K562 (cell line): ENCODE measurements at regions not wholly inside any gene's neighbourhood (a gene's known extent, or its start where the extent isn't known, plus 50 kb on each side); places are given as distances from the start of the nearest gene placed in this dataset.

Experiments used
- ATAC-seq: fragments of 200-7000 bp; cut with Tn5 transposase; 3 replicates; pipeline ENCODE4 v1.9.1; 2020; ENCODE audit warnings: moderate library complexity
- BruUV-seq: library from RNA; stranded (reverse); fragments of 400-500 nt; replicated peaks from 2 replicates; lab custom pipeline; 2021; lab: Mats Ljungman, UMichigan
- CTCF ChIA-PET: fragments of 300-600 bp; formaldehyde crosslinking; extraction: SDS; loops from one replicate; lab custom pipeline; 2021; ENCODE audit warnings: low intra/inter-chr PET ratio; lab: Yijun Ruan, JAX
- POLR2A ChIA-PET: fragments of 300-600, 350-650 bp; sonication (Branson Sonifier 250); formaldehyde crosslinking; extraction: SDS; loops from one replicate; lab custom pipeline; 2021; ENCODE audit warnings: antibody characterized with exemption, inconsistent platforms; lab: Yijun Ruan, JAX
- DNase-seq, 4 experiments: peaks; one replicate each; pipeline versions ENCODE4 v3.0.0 to v3.0.0-alpha.2; 2011 to 2018; ENCODE audit warnings: low spot score in 3 of 4, mixed read lengths in 3 of 4; ENCODE audit errors: extremely low read depth in 1 of 4
- FAIRE-seq: peaks from 2 replicates; lab custom pipeline; 2011; peaks lifted over from hg19 to GRCh38; lab: Jason Lieb, UNC
- H2AFZ ChIP-seq: 2 replicates; pipeline ENCODE4 v1.6.0; 2011; ENCODE audit warnings: low read depth, low read length, control low read depth, inconsistent platforms
- H3K27ac ChIP-seq: fragments of 200-600 bp; 3 replicates; pipeline ENCODE4 v1.8.0; 2011; ENCODE audit warnings: low read depth, mild to moderate bottlenecking, control low read depth, inconsistent platforms, low read length, moderate library complexity, mixed read lengths; ENCODE audit errors: extremely low read depth
- H3K27me3 ChIP-seq, 2 experiments: fragments of 300-600 bp in 1 of 2; 2 replicates in 1 of 2; 3 replicates in 1 of 2; pipeline versions ENCODE4 v1.6.0 to v1.8.0; 2011; ENCODE audit warnings: inconsistent platforms in 2 of 2, low read length in 2 of 2, mild to moderate bottlenecking in 1 of 2, mixed read lengths in 1 of 2, moderate library complexity in 1 of 2; ENCODE audit not compliant: control insufficient read depth in 2 of 2, insufficient read depth in 2 of 2
- H3K36me3 ChIP-seq: fragments of 300-600 bp; 3 replicates; pipeline ENCODE4 v1.8.0; 2011; ENCODE audit warnings: mild to moderate bottlenecking, low read length, inconsistent platforms; ENCODE audit not compliant: control insufficient read depth, insufficient read depth
- H3K4me1 ChIP-seq, 2 experiments: fragments of 200-600 bp in 1 of 2; replicated peaks in 1 of 2; 2 replicates in 1 of 2; 3 replicates in 1 of 2; pipeline versions ENCODE4 v1.5.1 to v1.8.0; 2011; ENCODE audit warnings: inconsistent platforms in 2 of 2, low read length in 2 of 2, mild to moderate bottlenecking in 1 of 2, mixed read lengths in 1 of 2, moderate library complexity in 1 of 2; ENCODE audit not compliant: control insufficient read depth in 2 of 2, insufficient read depth in 2 of 2
- H3K4me2 ChIP-seq: 2 replicates; pipeline ENCODE4 v1.6.1; 2011; ENCODE audit warnings: low read length, control low read depth, inconsistent platforms, mixed read lengths; ENCODE audit not compliant: insufficient read depth
- H3K4me3 ChIP-seq: fragments of 200-600 bp; sonication (generic), shearing (Covaris generic); 2 replicates; pipeline ENCODE4 v1.5.1; 2016; ENCODE audit warnings: control low read depth, inconsistent platforms
- H3K79me2 ChIP-seq: fragments of 200-600 bp; 3 replicates; pipeline ENCODE4 v1.8.0; 2011; ENCODE audit warnings: low read length, inconsistent platforms; ENCODE audit not compliant: control insufficient read depth, insufficient read depth
- H3K9ac ChIP-seq, 2 experiments: 2 replicates each; pipeline versions ENCODE4 v1.6.0 to v1.6.1; 2011; ENCODE audit warnings: low read depth in 2 of 2, low read length in 2 of 2, control low read depth in 1 of 2, inconsistent platforms in 1 of 2, mild to moderate bottlenecking in 1 of 2, mixed read lengths in 1 of 2; ENCODE audit not compliant: insufficient read depth in 1 of 2
- H3K9me1 ChIP-seq: one replicate; pipeline ENCODE4 v1.6.0; 2011; ENCODE audit warnings: inconsistent platforms, mild to moderate bottlenecking, low read length, moderate library complexity; ENCODE audit not compliant: control insufficient read depth, insufficient read depth
- H3K9me3 ChIP-seq: replicated peaks from 2 replicates; pipeline ENCODE4 v1.5.1; 2011; ENCODE audit warnings: low read depth, low read length, inconsistent platforms; ENCODE audit not compliant: control insufficient read depth, insufficient read depth
- H4K20me1 ChIP-seq: replicated peaks from 2 replicates; pipeline ENCODE4 v1.6.1; 2011; ENCODE audit warnings: low read length, inconsistent platforms, mixed read lengths; ENCODE audit not compliant: control insufficient read depth, insufficient read depth
- KAT7 ChIP-seq: sonication (generic); formaldehyde crosslinking; IDR thresholded peaks from 2 replicates; pipeline ENCODE4 v1.8.0; 2022; ENCODE audit warnings: missing genetic modification reagents, mild to moderate bottlenecking, borderline replicate concordance
- PHB ChIP-seq: fragments of 250-450 bp; sonication (Bioruptor Pico); IDR thresholded peaks from 2 replicates; pipeline ENCODE4 v1.5.0; 2021
- ZNF561 ChIP-seq: fragments of 450-650 bp; formaldehyde crosslinking; conservative IDR thresholded peaks from 2 replicates; pipeline ENCODE4 v1.4.0; 2020; ENCODE audit warnings: mild to moderate bottlenecking, moderate library complexity
- WGBS: fragments of 100-300 bp; shearing (Covaris generic); methylation state at CpG from one replicate; pipeline ENCODE4 v1.1.6; 2016; ENCODE audit warnings: low coverage, mixed read lengths; ENCODE audit not compliant: insufficient coverage; ENCODE audit errors: missing lambda C conversion rate; 5-methylcytosine and 5-hydroxymethylcytosine counted together
- in situ Hi-C: fragments of 300-500 bp; cut with MboI; formaldehyde crosslinking; loops from 4 replicates; pipeline ENCODE4 v1.15.0; 2018; ENCODE audit warnings: inconsistent platforms, mixed read lengths
- intact Hi-C: fragments of 100-400 bp; cut with micrococcal nuclease; formaldehyde crosslinking; loops from 2 replicates; pipeline ENCODE4 v1.14.2; 2022
- TF ChIP-seq, protein P1 (sequence below): IDR thresholded peaks from 3 replicates; pipeline ENCODE4 v1.6.1; 2011; ENCODE audit warnings: borderline replicate concordance, mild to moderate bottlenecking, moderate library complexity; ENCODE audit not compliant: insufficient read length; ENCODE audit errors: extremely low read depth
- TF ChIP-seq, protein P2 (sequence below): fragments of 250-450 bp; sonication (Bioruptor Pico); IDR thresholded peaks from 2 replicates; pipeline ENCODE4 v1.4.0; 2020; ENCODE audit warnings: mild to moderate bottlenecking, moderate library complexity, borderline replicate concordance

DNA sequence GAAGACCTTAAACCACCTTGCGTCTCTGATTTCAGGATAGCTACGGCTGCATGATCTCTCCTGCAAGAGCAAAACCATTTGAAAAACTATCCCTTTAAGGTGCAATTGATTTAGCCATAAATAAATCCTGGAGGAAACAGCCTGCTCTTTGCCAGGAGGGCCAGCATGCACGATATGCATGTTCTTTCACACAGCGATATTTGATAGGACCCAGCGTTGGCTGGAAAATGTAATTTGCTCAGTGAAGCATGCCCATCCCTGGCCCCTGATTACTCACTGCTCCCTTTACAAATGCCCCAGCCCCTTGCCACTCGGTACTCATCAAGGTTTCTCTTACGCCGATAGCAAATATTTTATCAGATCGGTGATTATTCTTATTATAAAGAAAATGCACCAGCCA lies 315.4 kb downstream of the CDH2 start (continued):
- TF ChIP-seq ZNF561 (CRISPR knock-in tag) (no peak), KAT7 (CRISPR knock-in tag) (no peak), PHB (CRISPR knock-in tag) (no peak)
- TF ChIP-seq, protein P1, sequence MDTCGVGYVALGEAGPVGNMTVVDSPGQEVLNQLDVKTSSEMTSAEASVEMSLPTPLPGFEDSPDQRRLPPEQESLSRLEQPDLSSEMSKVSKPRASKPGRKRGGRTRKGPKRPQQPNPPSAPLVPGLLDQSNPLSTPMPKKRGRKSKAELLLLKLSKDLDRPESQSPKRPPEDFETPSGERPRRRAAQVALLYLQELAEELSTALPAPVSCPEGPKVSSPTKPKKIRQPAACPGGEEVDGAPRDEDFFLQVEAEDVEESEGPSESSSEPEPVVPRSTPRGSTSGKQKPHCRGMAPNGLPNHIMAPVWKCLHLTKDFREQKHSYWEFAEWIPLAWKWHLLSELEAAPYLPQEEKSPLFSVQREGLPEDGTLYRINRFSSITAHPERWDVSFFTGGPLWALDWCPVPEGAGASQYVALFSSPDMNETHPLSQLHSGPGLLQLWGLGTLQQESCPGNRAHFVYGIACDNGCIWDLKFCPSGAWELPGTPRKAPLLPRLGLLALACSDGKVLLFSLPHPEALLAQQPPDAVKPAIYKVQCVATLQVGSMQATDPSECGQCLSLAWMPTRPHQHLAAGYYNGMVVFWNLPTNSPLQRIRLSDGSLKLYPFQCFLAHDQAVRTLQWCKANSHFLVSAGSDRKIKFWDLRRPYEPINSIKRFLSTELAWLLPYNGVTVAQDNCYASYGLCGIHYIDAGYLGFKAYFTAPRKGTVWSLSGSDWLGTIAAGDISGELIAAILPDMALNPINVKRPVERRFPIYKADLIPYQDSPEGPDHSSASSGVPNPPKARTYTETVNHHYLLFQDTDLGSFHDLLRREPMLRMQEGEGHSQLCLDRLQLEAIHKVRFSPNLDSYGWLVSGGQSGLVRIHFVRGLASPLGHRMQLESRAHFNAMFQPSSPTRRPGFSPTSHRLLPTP = no peak
- TF ChIP-seq, protein P2, sequence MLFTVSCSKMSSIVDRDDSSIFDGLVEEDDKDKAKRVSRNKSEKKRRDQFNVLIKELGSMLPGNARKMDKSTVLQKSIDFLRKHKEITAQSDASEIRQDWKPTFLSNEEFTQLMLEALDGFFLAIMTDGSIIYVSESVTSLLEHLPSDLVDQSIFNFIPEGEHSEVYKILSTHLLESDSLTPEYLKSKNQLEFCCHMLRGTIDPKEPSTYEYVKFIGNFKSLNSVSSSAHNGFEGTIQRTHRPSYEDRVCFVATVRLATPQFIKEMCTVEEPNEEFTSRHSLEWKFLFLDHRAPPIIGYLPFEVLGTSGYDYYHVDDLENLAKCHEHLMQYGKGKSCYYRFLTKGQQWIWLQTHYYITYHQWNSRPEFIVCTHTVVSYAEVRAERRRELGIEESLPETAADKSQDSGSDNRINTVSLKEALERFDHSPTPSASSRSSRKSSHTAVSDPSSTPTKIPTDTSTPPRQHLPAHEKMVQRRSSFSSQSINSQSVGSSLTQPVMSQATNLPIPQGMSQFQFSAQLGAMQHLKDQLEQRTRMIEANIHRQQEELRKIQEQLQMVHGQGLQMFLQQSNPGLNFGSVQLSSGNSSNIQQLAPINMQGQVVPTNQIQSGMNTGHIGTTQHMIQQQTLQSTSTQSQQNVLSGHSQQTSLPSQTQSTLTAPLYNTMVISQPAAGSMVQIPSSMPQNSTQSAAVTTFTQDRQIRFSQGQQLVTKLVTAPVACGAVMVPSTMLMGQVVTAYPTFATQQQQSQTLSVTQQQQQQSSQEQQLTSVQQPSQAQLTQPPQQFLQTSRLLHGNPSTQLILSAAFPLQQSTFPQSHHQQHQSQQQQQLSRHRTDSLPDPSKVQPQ (CRISPR knock-in tag) = no peak
- TF ChIP-seq, all 486 proteins: peak for 0

DNA sequence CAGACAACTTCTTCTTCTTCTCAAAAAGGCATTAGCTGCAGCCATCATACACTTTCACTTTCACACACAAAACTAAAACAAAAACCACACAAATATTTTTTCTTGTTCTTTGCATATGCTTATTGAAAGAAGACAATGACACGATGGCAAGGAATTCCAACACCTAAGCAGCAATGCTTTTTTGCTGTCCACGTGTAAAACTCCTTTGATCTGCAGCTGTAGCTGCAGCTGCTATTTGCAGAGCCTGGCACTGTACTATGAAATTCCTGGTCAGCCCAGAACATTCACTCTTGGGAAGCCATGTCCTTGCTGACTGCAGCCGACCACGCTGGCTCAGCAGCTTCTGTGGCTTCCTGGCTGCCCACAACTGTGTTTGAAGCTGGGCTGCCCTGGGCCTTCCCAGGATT lies 316.2 kb downstream of the CDH2 start:
- H2AFZ ChIP-seq = no peak overlapping the region
- H3K36me3 ChIP-seq = no peaks in the 10 kb centered on the region
- WGBS = 4% methylated on average over 4 of the region's 4 CpGs
- no TSS peak for BruUV-seq
- H3K9me3 ChIP-seq = no peaks in the 10 kb centered on the region
- no peaks in the 10 kb centered on the region for H3K9me1 ChIP-seq
- POLR2A ChIA-PET = no interaction called here
- no peaks in the 10 kb centered on the region for H3K27me3 ChIP-seq
- ATAC-seq (no peak), FAIRE-seq (no peak), DNase-seq (no peak)
- in situ Hi-C loops = no loop called here
- H3K4me2 ChIP-seq = no peak overlapping the region
- no peak overlapping the region for H3K9ac ChIP-seq
- H3K27ac ChIP-seq = no peak overlapping the region
- no peaks in the 10 kb centered on the region for H3K4me1 ChIP-seq
- no peaks in the 10 kb centered on the region for H4K20me1 ChIP-seq
- CTCF ChIA-PET = no interaction called here
- H3K4me3 ChIP-seq = no peak overlapping the region
- H3K79me2 ChIP-seq = no peaks in the 10 kb centered on the region
- intact Hi-C loops = no loop called here
